ENCODE measurements at regions not wholly inside any gene's neighbourhood (a gene's known extent, or its start where the extent isn't known, plus 50 kb on each side); places are given as distances from the start of the nearest gene placed in this dataset.

GRCh38 chr5:111935009-111935408 is 178.0 kb upstream of the NREP start:
- TF ChIP-seq POLR2A (IDR thresholded peaks at IDR 0.05) (no peak), CTCF (IDR thresholded peaks at IDR 0.05) (no peak)

Data from prostate gland (tissue), 2 donors.